Endothelial cell of umbilical vein (primary cell): ENCODE measurements at regions not wholly inside any gene's neighbourhood (a gene's known extent, or its start where the extent isn't known, plus 50 kb on each side); places are given as distances from the start of the nearest gene placed in this dataset.

Experiments
- BruUV-seq: library from RNA; stranded (reverse); fragments of 400-500 nt; replicated peaks from 2 replicates; lab custom pipeline; 2021; lab: Mats Ljungman, UMichigan
- CTCF ChIA-PET: fragments of 300-600, 350-600 bp; sonication (Branson Sonifier 250); formaldehyde crosslinking; loops from one replicate; lab custom pipeline; 2021; ENCODE audit warnings: antibody characterized with exemption, inconsistent platforms; lab: Charles Lee
- POLR2A ChIA-PET: fragments of 300-600, 350-600 bp; sonication (Branson Sonifier 250); formaldehyde crosslinking; loops from one replicate; lab custom pipeline; 2021; ENCODE audit warnings: antibody characterized with exemption, inconsistent platforms; lab: Charles Lee
- DNase-seq: peaks from one replicate; pipeline ENCODE4 v3.0.0-alpha.2; 2011; ENCODE audit warnings: low read depth, low spot score
- FAIRE-seq: peaks from 2 replicates; lab custom pipeline; 2011; peaks lifted over from hg19 to GRCh38; lab: Jason Lieb, UNC
- H2AFZ ChIP-seq: 2 replicates; pipeline ENCODE4 v1.6.0; 2012; ENCODE audit warnings: low read depth, low read length, control low read depth, inconsistent platforms
- H3K27ac ChIP-seq: 2 replicates; pipeline ENCODE4 v1.5.1; 2011; ENCODE audit warnings: low read depth, mild to moderate bottlenecking, control low read depth, low read length, moderate library complexity; ENCODE audit not compliant: insufficient read depth
- H3K27me3 ChIP-seq, 2 experiments: 2 replicates each; pipeline versions ENCODE4 v1.6.0 to v1.6.1; 2011; ENCODE audit warnings: low read length in 2 of 2, mixed read lengths in 1 of 2; ENCODE audit not compliant: control insufficient read depth in 2 of 2, insufficient read depth in 2 of 2
- H3K36me3 ChIP-seq, 2 experiments: 2 replicates in 1 of 2; 3 replicates in 1 of 2; pipeline ENCODE4 v1.5.1; 2011; ENCODE audit warnings: low read length in 2 of 2, mild to moderate bottlenecking in 1 of 2, moderate library complexity in 1 of 2; ENCODE audit not compliant: control insufficient read depth in 2 of 2, insufficient read depth in 2 of 2; ENCODE audit errors: extremely low read depth in 1 of 2
- H3K4me1 ChIP-seq: 3 replicates; pipeline ENCODE4 v1.5.1; 2011; ENCODE audit warnings: mild to moderate bottlenecking, low read length; ENCODE audit not compliant: control insufficient read depth, insufficient read depth; ENCODE audit errors: extremely low read depth
- H3K4me2 ChIP-seq: 2 replicates; pipeline ENCODE4 v1.6.1; 2011; ENCODE audit warnings: low read length, control low read depth, mixed read lengths; ENCODE audit not compliant: insufficient read depth
- H3K4me3 ChIP-seq, 3 experiments: fragments of 200-600 bp in 1 of 3; sonication (generic), shearing (Covaris generic) in 1 of 3; replicated peaks in 1 of 3; 2 replicates each; pipeline ENCODE4 v1.5.1; 2011 to 2016; ENCODE audit warnings: control low read depth in 3 of 3, low read length in 3 of 3, mild to moderate bottlenecking in 2 of 3, inconsistent platforms in 1 of 3, low read depth in 1 of 3, moderate library complexity in 1 of 3; ENCODE audit not compliant: insufficient read depth in 1 of 3
- H3K79me2 ChIP-seq: 2 replicates; pipeline ENCODE4 v1.6.0; 2012; ENCODE audit warnings: low read length, inconsistent platforms; ENCODE audit not compliant: control insufficient read depth, insufficient read depth
- H3K9ac ChIP-seq: replicated peaks from 2 replicates; pipeline ENCODE3; 2011; ENCODE audit warnings: low read length, control low read depth; ENCODE audit not compliant: insufficient read depth; ENCODE audit errors: extremely low read depth
- H3K9me1 ChIP-seq: replicated peaks from 3 replicates; pipeline ENCODE4 v1.6.0; 2011; ENCODE audit warnings: mild to moderate bottlenecking, low read length; ENCODE audit not compliant: control insufficient read depth, insufficient read depth; ENCODE audit errors: extremely low read depth
- H3K9me3 ChIP-seq: replicated peaks from 2 replicates; pipeline ENCODE4 v1.5.1; 2012; ENCODE audit warnings: low read length, inconsistent platforms; ENCODE audit not compliant: control insufficient read depth, insufficient read depth
- H4K20me1 ChIP-seq: replicated peaks from 2 replicates; pipeline ENCODE3; 2011; ENCODE audit warnings: mild to moderate bottlenecking, low read length; ENCODE audit not compliant: control insufficient read depth, insufficient read depth; ENCODE audit errors: extremely low read depth
- EZH2 ChIP-seq: IDR thresholded peaks from 2 replicates; pipeline ENCODE4 v1.6.1; 2012; ENCODE audit warnings: borderline replicate concordance, low read depth, mild to moderate bottlenecking, moderate library complexity, low read length, inconsistent platforms; ENCODE audit not compliant: severe bottlenecking
- FOS ChIP-seq: IDR thresholded peaks from 2 replicates; pipeline ENCODE4 v1.6.1; 2011; ENCODE audit warnings: mild to moderate bottlenecking, low read length, moderate library complexity, borderline replicate concordance; ENCODE audit not compliant: insufficient read depth
- MYC ChIP-seq: IDR thresholded peaks from one replicate; pipeline ENCODE4 v1.6.1; 2011; ENCODE audit warnings: mild to moderate bottlenecking, low read depth, low read length
- POLR2AphosphoS5 ChIP-seq: IDR thresholded peaks from 2 replicates; pipeline ENCODE4 v1.6.1; 2012; ENCODE audit warnings: low read depth, mild to moderate bottlenecking, control low read depth, low read length, moderate library complexity; ENCODE audit not compliant: insufficient read depth
- dilution Hi-C: fragments of 300-500 bp; cut with MboI; formaldehyde crosslinking; loops from one replicate; pipeline ENCODE4 v1.15.0; 2019; ENCODE audit warnings: low sequenced_read_pairs; ENCODE audit not compliant: extremely low pct_ligation_motif_present
- intact Hi-C: fragments of 100-400 bp; cut with micrococcal nuclease; formaldehyde crosslinking; loops from one replicate; pipeline ENCODE4 v1.10.0; 2022
- TF ChIP-seq, protein P1 (sequence below): IDR thresholded peaks from 2 replicates; pipeline ENCODE4 v1.6.1; 2011; ENCODE audit not compliant: insufficient read depth, insufficient read length

DNA sequence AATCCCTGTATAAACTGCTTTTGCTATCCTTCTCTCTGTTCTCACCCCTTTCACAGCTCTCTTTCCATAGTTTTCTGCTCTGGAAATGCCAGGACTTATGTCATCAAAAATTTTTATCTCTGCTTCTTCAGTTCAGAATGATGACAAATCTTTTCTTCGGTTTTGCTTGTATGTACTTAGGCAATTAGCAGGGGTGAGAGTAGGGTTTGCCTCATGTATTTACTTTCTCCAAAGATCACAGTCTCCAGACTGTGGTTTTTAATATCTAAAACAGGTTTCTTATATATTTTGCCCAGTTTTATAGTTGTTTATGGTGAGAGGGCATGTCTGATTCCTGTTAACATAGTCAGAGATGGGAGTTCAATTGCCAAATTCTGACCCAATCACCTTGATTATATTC, 235.4 kb upstream of the LYPLAL1 start:
- H3K9ac ChIP-seq, result no peak overlapping the region
- CTCF ChIA-PET, result interaction anchor here (2.0 kb wide), 1 partner anchor 128 kb away, joined by 6 read pairs; no protein-coding TSS in a partner anchor
- FAIRE-seq (no peak), DNase-seq (no peak)
- H3K27ac ChIP-seq, result no peak overlapping the region
- no peaks in the 10 kb centered on the region for H3K27me3 ChIP-seq
- peaks cover 7% of the 10 kb centered on the region for H3K4me1 ChIP-seq
- TF ChIP-seq FOS (no peak), EZH2 (no peak), MYC (no peak), POLR2AphosphoS5 (no peak)
- TF ChIP-seq, protein P1, sequence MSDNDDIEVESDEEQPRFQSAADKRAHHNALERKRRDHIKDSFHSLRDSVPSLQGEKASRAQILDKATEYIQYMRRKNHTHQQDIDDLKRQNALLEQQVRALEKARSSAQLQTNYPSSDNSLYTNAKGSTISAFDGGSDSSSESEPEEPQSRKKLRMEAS, result no peak
- no peak overlapping the region for H2AFZ ChIP-seq
- POLR2A ChIA-PET, result no interaction called here
- no peaks in the 10 kb centered on the region for H3K9me1 ChIP-seq
- no peaks in the 10 kb centered on the region for H3K9me3 ChIP-seq
- H3K79me2 ChIP-seq, result no peaks in the 10 kb centered on the region
- intact Hi-C loops (no loop called here), dilution Hi-C loops (no loop called here)
- H4K20me1 ChIP-seq, result no peaks in the 10 kb centered on the region
- H3K4me3 ChIP-seq, result no peak overlapping the region
- H3K36me3 ChIP-seq, result no peaks in the 10 kb centered on the region
- H3K4me2 ChIP-seq, result no peak overlapping the region
- no TSS peak for BruUV-seq

DNA sequence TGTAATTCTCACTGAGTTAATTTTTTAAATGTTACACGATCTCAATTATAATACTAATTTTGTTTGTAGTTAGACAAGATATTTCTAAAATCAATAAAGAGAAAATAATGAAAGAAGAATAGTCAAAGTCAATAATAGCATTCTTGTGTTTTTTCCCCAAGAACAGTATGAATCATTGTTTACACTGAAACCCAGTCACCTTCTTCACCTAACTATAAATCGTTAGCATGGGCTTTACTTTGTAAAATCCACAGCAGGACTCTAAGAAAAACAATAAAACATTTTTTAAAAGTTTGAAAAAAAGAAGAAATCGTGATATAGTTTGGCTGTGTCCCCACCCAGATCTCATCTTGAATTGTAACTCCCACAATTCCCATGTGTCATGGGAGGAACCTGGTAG, 234.6 kb upstream of the LYPLAL1 start:
- no TSS peak for BruUV-seq
- no peak overlapping the region for H3K9ac ChIP-seq
- no peaks in the 10 kb centered on the region for H4K20me1 ChIP-seq
- no peak overlapping the region for H3K4me2 ChIP-seq
- no peak overlapping the region for H3K27ac ChIP-seq
- no peak overlapping the region for H3K4me3 ChIP-seq
- no peaks in the 10 kb centered on the region for H3K27me3 ChIP-seq
- CTCF ChIA-PET, result no interaction called here
- no peaks in the 10 kb centered on the region for H3K9me3 ChIP-seq
- intact Hi-C loops (no loop called here), dilution Hi-C loops (no loop called here)
- no peak for TF ChIP-seq MYC
- no peak for TF ChIP-seq POLR2AphosphoS5
- H3K4me1 ChIP-seq, result peaks cover 7% of the 10 kb centered on the region
- DNase-seq (peak; percentile 47), FAIRE-seq (no peak)
- no peaks in the 10 kb centered on the region for H3K79me2 ChIP-seq
- no peaks in the 10 kb centered on the region for H3K9me1 ChIP-seq
- no peaks in the 10 kb centered on the region for H3K36me3 ChIP-seq
- no peak overlapping the region for H2AFZ ChIP-seq
- POLR2A ChIA-PET, result no interaction called here
